C4-2B (cell line): ENCODE measurements at regions not wholly inside any gene's neighbourhood (a gene's known extent, or its start where the extent isn't known, plus 50 kb on each side); places are given as distances from the start of the nearest gene placed in this dataset.

Source experiments
- CTCF ChIP-seq: fragments of 450-650 bp; conservative IDR thresholded peaks from 2 replicates; pipeline ENCODE4 v1.5.1; 2017; ENCODE audit warnings: mild to moderate bottlenecking
- ZFX ChIP-seq: fragments of 450-650 bp; IDR thresholded peaks from 2 replicates; pipeline ENCODE4 v1.6.1; 2017

DNA sequence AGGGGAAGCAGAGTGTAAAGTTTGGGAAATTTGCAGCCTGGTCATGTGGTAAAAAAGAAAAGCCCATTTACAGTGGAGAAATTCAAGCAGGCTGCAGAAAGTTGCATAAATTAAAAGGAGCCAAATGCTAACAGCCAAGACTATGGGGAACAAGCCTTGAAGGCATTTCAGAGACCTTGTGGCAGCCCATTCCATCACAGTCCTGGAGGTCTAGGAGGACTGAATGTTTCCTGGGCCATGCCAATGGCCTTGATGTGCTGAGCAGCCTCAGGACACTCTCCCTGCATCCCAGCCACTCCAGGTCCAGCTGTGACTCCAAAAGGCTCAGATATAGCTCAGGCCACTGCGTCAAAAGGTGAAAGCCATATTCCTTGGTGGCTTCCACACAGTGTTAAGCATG, 1202.4 kb upstream of the ATXN8OS start:
- TF ChIP-seq CTCF (no peak), ZFX (no peak)
